ENCODE measurements at regions not wholly inside any gene's neighbourhood (a gene's known extent, or its start where the extent isn't known, plus 50 kb on each side); places are given as distances from the start of the nearest gene placed in this dataset.

DNA sequence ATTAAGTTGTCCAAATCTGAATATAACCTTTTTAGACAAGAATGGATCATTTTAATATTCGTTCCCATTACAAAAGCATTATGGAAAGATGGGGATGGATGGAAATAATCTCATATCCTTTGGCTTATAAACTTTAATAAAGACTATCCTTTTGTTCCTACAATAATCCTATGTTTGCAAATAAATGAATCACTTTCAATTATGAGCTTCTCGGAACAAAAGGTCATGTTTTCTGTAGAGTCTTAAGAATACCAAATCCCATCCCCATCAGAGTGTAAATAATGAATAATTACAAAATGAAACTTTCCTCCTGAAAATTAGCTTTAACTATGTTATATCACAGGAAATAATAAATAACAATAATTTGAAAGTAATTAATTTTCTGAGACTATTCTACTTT, 329.7 kb downstream of the NR2F1-AS1 start:
- no peak for TF ChIP-seq GATA2 (IDR thresholded peaks at IDR 0.05; ENCODE audit: low read depth, low read length)
- no peak for TF ChIP-seq GATA3 (IDR thresholded peaks at IDR 0.05; ENCODE audit: low read depth, low read length)
